AG20443 (cell line): ENCODE measurements at regions not wholly inside any gene's neighbourhood (a gene's known extent, or its start where the extent isn't known, plus 50 kb on each side); places are given as distances from the start of the nearest gene placed in this dataset.

Experiments used
- DNase-seq: peaks from one replicate; pipeline ENCODE4 v3.0.0; 2012; ENCODE audit warnings: low spot score, mixed read lengths

DNA sequence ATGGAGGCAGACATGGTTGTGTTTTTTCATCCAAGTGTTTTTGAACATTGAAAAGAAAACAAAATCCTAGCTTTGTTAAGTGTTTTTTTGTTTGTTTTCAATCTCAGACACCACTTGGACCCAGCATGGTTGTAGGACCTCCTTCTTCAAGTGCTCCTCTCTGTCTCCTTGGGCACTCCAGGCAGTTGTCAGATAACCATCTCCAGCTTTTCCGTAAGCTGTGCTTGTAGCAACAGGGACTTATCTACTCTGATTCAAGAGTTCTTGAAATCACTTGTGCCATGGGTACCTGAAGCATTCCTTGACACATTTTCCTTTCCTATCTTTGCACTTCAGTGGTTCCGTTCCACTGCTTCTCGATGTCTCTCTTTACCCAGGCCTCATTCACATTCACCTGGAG lies 334.9 kb upstream of the DDX53 start:
- DNase-seq: no peak

DNA sequence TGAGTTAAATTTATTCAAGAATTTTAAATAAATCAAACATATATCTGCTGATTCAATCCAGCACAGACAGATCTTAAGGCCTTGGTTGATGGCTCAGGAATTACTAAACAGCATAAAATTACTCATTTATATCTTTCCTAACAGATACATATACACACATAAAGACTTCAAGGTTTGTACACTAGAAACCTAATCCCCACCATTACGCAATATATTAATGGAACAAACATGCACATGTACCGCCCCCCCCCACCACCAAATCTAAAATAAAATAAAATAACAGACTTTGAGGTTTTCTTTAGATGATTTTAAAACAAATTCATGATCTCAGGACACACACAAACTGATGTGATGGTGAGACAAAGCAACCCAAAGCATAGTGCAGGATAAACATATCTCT lies 333.9 kb upstream of the DDX53 start:
- DNase-seq: no peak

DNA sequence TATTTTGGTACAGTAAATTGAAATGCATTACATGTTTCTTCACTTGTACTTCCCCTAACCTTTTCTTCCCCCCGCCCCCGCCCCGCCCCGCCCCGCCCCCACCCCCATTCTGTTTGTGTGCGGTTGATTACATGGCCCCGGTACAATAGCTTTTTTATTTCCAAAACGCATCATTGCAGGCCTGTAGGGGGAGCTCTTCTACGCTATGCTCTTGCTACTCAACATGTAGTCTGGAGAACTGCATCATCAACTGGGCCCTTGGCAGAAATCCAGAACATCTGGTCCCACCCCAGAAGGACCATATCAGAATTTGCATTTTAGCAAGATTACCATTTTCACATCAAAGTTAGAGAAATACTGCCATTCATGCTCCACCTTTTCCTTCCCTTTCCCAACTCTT lies 333.3 kb upstream of the DDX53 start:
- peak; percentile 9 for DNase-seq

DNA sequence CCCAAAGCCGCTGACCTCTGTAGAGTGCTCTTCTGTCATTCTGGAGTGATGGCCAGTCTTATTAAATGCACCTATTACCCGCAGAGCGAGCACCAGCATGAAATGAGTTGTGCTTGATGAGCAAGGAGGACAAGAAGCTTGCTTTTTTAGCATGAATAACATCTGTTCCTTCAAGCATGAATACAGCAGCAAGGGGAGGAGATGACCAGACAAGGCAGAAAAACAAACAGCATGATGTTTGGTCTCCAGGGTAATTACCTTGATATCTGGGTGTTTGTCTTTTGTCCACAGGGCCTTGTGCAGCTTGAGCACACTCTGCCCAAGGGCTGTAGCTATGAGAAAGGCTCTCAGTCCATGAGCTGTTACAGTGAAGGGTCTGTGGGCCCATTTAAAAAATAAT lies 324.8 kb upstream of the DDX53 start:
- no peak for DNase-seq

DNA sequence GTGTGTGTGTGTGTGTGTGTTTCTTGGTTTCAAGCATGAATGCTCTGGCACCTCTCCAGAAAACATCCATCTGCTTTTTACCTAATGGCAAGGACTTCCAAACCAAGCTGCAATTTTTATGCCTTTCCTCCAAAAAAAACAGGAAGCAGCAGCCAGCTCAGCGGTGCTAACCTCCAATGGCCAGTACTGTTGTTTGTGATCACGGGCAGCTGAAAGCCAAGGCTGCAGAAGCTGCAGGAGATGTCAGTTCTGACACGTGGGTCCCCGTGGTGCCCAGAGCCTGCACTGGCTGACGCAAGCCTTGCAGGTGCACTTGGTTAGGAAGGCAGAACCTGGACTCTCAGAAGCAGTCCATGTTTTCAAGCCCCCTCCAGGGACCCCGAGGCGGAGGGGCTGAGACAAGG lies 313.6 kb upstream of the DDX53 start:
- DNase-seq: peak; percentile 41

DNA sequence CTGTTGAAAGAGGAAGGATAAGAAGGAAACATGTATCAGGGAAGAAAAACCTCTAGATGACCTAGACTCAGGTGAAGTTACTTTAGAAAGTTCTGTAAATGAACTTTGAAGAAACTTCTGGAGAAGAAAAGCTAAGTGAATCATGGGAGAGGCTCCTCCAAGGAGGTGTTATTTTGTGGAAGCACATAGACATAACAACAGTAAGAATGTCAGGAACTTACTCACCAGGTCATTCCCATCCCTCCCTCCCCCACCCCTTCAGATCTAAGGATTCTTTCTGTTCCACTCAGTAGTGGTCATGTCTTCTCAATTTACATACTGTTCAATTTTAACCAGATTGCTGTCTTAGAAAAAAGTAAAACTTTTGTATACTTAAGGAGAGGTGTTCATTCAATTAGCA lies 310.5 kb upstream of the DDX53 start:
- DNase-seq: peak; percentile 11

DNA sequence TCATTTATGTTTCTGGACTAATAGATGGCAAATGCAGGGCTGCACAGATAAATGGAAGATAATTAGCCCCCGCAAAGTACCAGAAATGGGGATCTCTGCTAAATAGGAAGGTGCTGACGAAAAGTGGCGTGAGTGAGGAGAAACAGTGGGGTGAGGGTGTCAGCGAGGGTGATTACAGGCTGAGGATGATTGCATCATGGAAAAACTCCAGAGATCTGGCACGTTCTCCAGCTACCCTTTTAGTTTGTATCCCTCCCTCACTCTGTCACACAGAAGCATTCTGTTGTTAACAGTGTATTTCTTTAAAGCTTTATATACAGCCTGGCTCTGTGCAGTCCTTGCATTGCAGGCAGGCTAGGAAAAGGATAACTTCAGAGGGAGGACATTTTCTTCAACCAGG lies 309.6 kb upstream of the DDX53 start:
- DNase-seq: no peak

DNA sequence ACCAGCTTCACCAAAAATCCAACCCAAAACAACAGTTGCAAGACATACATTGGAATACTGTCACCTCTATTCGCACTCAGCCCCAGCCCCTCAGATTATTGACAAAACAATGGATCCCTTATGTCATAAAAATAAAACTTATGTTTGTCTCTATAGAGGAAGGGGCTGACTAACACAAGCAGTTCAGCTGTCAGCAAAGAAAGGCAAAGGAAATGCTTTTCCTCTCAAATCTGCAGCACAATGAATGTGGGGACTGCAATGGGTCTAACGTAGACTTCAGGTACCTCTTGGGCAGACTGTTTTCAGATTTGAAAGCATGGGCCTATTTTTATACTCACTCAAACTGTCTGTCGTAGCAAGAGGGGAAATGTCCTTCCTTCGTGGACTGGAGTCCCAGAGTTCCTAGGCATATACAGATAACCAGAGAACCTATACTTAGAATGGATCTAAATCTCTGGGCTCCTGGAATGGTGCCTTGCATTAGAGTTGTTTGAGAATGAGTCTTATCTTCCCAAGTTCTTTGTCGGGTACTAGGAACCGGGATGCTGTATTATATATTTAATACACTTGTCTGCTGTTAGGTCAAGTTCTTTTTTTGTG lies 307.7 kb upstream of the DDX53 start:
- DNase-seq: no peak

DNA sequence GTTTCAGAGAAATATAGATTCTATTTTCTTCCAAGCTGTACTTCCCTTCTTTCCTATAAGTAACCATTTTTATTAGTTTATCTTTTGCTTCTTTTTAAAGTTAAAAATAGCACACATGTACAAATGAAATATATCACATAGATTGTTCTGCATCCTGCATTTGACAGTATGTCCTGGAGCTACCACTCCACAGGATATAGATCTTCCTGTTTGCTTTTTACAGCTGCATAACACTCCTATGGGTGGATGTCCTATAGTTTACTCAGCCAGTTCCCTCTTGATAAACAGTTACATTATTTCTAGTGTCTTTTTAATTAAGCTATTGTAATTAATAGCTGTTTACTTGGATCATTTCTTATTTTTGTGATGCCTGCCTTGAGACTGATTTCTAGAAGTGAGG lies 301.6 kb upstream of the DDX53 start:
- DNase-seq: no peak

DNA sequence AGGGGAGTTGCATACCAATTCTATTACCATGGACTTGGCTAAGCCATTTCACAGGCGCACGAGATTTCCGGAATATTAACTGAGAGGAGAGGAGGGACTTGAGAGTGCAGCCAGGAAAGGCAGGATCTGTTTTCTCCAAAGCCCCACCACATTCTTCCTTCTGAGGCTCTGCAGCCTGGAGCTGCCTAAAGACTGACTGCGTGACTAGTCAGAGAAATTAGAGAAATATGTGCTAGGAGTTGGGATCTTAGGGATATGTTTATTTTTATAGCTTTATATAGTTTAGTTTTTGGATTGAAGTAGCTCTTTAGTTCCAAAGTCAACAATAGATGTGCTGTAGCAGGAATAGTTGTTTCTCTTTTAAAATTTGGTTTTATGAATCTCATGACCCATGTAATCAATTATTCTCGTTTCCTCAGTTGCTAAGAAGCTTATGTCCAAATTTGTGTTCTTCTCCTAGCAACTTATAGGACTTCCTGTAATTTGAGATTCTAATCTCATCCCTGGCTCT lies 300.1 kb upstream of the DDX53 start:
- peak; percentile 61 for DNase-seq

DNA sequence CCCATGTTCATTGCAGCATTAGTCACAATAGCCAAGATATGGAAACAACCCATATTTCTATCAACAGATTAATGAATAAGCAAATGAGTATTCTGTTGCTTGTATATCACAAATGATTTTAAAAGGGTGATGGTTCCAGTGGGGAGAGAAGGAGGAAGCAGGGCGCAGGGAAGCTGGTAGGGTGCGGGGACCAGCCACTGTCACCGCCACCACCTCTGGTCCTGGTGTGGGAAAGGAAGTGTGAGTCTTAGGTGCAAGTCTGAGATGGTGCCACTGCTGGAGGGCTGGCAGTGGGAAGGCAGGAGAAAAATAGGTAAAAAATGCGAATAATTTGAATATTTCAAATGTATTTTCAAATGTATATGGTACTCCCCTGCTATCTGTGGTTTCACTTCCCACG lies 286.8 kb upstream of the DDX53 start:
- DNase-seq: no peak

DNA sequence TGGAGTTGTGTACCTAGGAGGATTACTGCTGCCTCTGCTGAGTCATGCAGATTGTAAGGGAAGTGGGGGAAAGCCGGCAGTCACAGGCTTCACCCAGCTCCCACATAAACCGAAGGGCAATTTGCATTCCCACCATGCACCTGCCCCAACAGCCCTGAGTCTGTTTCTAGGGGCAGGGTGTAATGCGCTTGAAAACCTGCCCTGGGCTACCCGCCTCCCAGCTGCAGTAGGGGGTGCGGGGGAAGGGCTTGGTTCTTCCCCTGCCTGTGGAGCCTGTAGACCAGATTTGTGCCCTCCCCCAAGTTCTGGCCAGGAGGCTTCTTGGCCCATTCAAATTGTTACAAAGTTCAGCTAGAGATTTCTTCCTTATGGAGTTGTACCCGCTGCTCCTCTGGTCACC lies 269.2 kb upstream of the DDX53 start:
- DNase-seq: no peak

DNA sequence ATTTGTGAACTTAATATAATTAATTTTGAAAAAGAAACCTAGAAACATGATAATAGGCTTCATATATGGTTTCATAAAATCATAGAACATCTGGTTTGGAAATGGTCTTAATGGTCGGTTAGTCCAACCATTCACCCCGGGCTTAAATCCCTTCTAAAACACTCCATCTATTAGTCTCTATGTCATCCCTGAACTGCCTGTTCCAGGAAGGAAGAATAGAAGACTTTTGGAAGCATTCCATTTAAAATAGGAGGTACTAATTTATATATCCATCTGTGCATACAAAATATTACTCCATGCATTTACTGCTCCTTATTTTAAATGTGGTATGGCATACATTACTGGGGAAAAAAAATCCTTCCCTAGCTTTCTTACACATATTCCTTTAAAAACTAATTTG lies 262.2 kb upstream of the DDX53 start:
- DNase-seq: no peak

DNA sequence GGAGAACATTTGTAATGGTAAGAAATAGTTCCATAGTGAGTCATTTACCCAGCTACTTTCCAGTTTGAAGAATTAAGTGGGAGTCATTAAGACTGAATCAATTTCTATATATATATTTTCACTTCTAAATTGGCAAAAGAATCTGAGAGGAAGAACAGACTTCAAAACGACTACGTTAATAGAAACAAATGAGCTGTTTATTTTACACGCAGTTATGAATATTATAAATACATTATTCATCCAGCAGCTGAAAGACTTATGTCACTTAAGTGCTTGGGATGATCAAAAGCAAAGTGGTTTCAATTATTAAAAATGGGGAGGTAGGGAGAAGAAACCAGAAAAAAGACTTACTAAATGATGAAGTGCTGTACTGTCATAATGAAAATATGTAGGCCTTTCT lies 260.5 kb upstream of the DDX53 start:
- no peak for DNase-seq

DNA sequence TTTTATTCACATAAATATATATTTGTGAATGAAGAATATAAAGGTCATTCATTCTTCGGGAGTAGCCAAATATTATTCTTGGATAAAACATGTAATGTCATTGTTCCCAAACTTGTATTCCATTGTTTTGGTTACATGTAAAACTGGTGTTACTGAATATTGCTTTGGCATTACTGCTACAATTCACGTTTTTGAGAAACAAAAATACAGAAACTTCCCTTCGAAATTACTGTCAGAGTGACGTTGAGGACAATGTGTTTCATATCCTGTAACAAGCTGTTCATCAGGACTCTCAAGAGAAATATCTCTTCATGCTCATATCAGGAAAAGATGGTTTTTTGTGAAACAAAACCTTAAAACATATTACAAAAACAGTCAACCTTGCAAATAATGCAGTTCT lies 258.9 kb upstream of the DDX53 start:
- DNase-seq: no peak

DNA sequence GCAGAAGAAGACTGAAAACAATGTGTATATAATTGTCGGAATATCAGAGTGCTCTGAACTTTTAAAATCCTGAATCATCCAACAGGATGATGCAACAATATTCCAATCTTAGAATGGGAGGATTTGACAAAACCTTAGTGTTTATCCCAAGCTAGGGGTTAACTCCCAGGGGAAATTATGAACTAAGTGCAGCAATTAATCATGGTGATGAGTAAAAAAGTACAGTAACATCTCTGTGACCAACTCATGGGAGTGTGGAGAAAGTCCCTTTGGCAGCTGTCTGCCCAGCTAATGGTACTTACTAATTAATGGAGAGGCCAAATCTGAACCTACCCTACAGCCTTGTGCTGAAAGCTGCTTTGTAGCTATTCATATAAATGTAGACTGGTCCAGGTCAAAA lies 257.6 kb upstream of the DDX53 start:
- peak; percentile 22 for DNase-seq

DNA sequence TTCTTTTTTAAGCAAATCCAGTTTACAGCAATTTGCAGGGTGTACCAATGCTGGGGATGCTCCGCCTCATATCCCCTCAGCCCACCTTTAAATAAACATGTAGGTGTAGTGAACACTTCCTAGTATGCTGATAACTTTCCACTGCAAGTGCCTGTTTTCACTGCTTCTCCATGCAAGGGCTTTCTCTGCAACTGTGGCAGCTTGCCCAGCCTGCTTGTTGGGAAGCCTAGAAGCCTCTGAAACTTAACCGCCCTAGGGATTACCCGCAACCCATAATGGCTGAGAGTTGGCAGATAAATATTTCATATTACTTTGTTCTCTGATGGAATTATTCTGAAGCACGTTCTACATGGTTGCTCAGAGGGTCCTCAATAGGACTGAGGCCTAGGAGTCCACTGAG lies 253.7 kb upstream of the DDX53 start:
- no peak for DNase-seq

DNA sequence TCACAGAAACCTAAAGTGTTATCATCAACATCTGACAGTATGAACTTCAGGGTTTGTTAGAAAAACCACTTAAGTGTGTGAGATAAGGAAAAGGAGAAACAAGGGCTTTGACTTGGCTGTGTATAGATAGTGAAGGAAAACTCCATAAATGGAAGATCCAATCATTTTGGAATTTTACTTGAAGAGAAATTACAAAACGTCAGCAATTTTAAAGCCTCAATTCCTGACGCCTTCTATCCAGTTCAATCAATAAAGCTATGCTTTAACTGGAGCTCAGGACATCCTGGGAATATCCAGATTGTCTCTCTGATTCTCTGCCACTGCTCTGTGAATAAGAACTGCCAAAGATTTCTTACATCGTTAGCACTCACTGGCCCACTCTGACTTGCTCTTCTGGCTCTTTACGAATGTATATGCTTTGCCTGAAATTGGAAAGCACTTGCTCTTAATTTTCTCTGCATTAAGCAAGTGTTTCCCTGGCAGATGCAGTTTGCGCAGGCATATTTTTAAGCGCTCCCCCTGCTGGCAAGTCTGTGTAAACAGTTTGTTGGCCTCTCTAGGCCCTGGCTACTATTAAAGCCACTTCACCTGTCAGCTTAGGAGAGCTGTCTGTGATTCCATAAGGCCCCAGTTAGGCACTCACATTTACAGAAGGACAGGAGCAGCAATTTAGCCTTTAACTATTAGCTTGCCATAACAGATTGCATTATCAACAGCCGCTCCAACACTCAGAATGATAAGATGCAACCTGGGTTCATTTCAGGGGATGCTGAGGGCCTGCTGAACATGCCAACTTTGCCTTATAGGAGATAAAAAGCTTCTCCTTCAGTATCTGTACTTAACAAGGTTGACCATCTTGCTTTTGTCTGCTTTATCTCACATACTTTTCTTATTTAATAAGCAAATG lies 251.4 kb upstream of the DDX53 start:
- DNase-seq: peak; percentile 39

DNA sequence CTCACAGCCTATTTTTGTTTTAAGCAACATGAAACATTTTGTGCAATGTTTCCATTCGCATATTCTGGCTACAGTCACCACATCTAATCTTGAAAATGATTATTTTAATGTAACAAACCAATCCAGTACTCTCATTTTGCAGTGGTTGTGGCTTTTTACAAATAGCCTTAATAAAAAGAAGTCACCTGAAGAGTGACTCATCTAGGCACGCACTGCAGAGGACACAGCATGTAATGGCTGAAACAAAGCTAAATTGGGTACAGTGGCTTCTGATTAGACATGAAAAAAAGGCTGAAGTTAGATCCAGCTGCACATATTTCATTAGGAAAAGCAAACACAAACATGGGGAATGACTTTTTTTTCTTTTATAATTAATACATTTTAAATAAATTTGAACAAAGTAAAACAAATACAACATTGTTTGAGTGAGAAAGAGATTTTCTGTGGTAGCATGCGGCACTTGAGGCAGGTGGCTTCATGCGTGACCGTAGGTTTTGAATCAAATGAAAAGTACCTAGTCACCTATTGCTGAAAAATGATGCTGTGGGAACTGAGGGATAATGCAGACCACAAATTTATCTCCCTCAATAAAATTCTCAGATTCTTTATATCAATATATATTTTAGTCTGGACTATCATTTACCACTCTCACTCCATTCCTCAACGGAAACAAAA lies 240.8 kb upstream of the DDX53 start:
- DNase-seq: no peak

DNA sequence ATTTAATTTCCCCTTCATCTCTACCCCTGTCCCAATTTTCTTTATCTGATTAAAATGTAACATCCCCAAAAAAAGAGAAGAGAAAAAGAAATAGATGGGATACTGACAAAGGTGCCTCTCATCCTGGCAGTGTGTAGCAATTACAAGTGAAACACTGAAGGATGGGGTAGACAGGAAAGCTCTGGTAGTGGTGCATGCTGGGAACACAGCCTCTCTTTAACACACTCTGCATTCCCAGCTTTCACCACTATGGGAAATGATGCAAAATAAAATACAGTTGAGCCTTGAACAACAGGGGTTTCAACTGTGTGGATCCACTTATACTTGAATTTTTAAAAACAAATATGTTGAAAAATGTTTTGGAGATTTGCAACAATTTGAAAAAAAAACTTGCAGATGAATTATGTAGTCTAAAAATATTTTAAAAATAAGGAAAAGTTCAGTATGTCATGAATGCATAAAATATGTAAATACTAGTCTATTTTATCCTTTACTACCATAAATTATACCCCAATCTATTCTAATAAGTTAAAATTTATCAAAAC lies 239.2 kb upstream of the DDX53 start:
- peak; percentile 3 for DNase-seq

DNA sequence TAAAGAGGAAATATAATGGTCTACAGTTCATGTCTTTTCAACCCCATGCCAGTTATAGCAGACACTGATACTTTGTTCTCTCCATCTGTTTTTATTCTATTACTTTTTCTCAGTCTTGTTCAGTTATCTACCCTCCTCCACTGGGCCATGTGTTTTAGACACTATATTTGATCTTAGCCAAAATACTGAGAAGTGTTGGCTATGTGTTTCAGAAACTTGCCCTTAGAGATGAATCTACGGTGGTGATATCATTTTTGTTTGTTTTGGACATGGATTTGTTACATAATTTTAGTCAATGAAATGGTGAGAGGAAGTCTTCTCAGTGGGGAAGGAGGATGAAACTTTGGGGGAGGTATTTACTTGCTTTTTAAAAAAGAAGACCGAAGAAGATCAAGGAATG lies 211.5 kb upstream of the DDX53 start:
- DNase-seq: no peak

DNA sequence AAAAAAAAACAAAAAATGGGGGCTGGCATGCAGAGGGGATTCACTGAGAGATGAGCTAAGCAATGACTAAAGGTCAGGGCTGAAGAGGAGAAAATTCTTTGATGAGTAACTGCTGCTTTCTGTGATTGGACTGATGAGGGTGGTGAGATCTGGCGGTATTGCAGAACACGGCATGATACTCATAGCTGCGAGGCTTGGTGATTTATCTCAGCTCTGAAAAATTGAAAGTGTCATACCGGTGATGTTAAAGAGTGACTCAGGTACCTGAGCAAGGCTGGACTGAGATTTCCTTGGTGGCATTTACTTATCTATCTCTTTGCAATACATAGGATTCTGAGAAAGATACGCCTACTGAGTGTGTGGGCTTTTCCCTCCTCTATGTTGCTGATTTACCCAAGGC lies 204.1 kb upstream of the DDX53 start:
- DNase-seq: no peak

DNA sequence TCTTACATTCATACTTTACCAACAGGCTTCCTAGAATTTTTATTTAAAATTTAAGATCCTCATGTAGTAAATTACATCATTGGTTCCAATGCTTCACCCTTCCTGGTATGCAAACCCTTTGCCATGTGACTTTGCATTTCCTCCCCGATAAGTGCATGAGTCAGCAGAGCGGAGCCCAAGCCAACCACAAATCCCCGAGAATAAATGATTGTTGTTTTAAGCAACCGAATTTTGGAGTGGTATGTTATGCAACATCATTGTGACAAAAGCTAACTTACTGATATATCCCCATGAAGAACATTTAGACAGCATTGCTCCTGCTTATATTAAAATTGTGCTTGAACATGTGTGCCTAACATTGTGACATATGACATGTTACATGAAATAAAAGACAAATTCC lies 199.4 kb upstream of the DDX53 start:
- DNase-seq: peak; percentile 63
